ENCODE measurements at regions not wholly inside any gene's neighbourhood (a gene's known extent, or its start where the extent isn't known, plus 50 kb on each side); places are given as distances from the start of the nearest gene placed in this dataset.
A peak's percentile ranks its signal among the peaks of the same experiment; 100 is the strongest.

GRCh38 chr15:25512957-25513356 lies 74.1 kb upstream of the UBE3A start:
- no peaks in the 10 kb centered on the region for H3K36me3 ChIP-seq (replicated peaks in 1 of 2)
- H3K27ac ChIP-seq = no peak overlapping the region
- H3K4me1 ChIP-seq (replicated peaks in 1 of 2) = no peaks in the 10 kb centered on the region
- WGBS, 4 donors = 41 to 69% (median 58%) methylated on average over 3 of the region's 3 CpGs
- TF ChIP-seq CTCF (IDR thresholded peaks at IDR 0.05) (no peak), POLR2A (IDR thresholded peaks at IDR 0.05) (no peak)
- intact Hi-C loops (cut with DNase I) = no loop called here
- H3K4me3 ChIP-seq = no peak overlapping the region
- H3K27me3 ChIP-seq = no peaks in the 10 kb centered on the region
- DNase-seq = no peak
- H3K9me3 ChIP-seq (replicated peaks in 1 of 3) = no peaks in the 10 kb centered on the region

GRCh38 chr15:25510146-25510545 lies 71.3 kb upstream of the UBE3A start:
- no peak for DNase-seq
- intact Hi-C loops (cut with DNase I) = no loop called here
- no peak overlapping the region for H3K27ac ChIP-seq
- TF ChIP-seq POLR2A (IDR thresholded peaks at IDR 0.05) = no peak
- TF ChIP-seq CTCF (IDR thresholded peaks at IDR 0.05) = no peak
- H3K27me3 ChIP-seq = no peaks in the 10 kb centered on the region
- WGBS, 4 donors = 86 to 94% (median 90%) methylated on average over 4 of the region's 4 CpGs
- H3K4me1 ChIP-seq (replicated peaks in 1 of 2) = no peaks in the 10 kb centered on the region
- H3K36me3 ChIP-seq (replicated peaks in 1 of 2) = no peaks in the 10 kb centered on the region
- H3K4me3 ChIP-seq = no peak overlapping the region
- H3K9me3 ChIP-seq (replicated peaks in 1 of 3) = no peaks in the 10 kb centered on the region

- Histone ChIP-seq H3K4me1 (replicated peaks in 1 of 2) (no peaks in the 10 kb centered on the region), H3K27me3 (no peaks in the 10 kb centered on the region), H3K9me3 (replicated peaks in 1 of 3) (no peaks in the 10 kb centered on the region), H3K27ac (no peak overlapping the region), H3K36me3 (replicated peaks in 1 of 2) (no peaks in the 10 kb centered on the region), H3K4me3 (no peak overlapping the region)
- TF ChIP-seq CTCF (IDR thresholded peaks at IDR 0.05) = no peak
- no peak for TF ChIP-seq POLR2A (IDR thresholded peaks at IDR 0.05)
- DNase-seq = no peak
- intact Hi-C loops (cut with DNase I) = loop anchor here in 1 of 2 donors (5.0 to 10.0 kb wide), 2 partner anchors 203 to 1355 kb away; partner anchors contain the start of gene GABRA5
- WGBS, 4 donors = 63 to 69% (median 67%) methylated on average over 4 of the region's 4 CpGs
These were observed 70.9 kb upstream of the UBE3A start for GRCh38 chr15:25509703-25510102.

- no peak for TF ChIP-seq POLR2A (IDR thresholded peaks at IDR 0.05)
- TF ChIP-seq CTCF (IDR thresholded peaks at IDR 0.05) = peak; percentile 30 to 75 (median 66)
- Histone ChIP-seq H3K4me3 (no peak overlapping the region), H3K27ac (no peak overlapping the region), H3K4me1 (replicated peaks in 1 of 2) (no peaks in the 10 kb centered on the region), H3K36me3 (replicated peaks in 1 of 2) (no peaks in the 10 kb centered on the region), H3K27me3 (no peaks in the 10 kb centered on the region), H3K9me3 (replicated peaks in 1 of 3) (no peaks in the 10 kb centered on the region)
- DNase-seq = peak in 3 of 7 donors; percentile 8 to 25 (median 16)
- 39 to 50% (median 46%) methylated on average over 3 of the region's 3 CpGs for WGBS, 4 donors
- intact Hi-C loops (cut with DNase I) = loop anchor here in 1 of 2 donors (5.0 to 10.0 kb wide), 2 partner anchors 204 to 1356 kb away; partner anchors contain the start of gene GABRA5
These were observed 69.7 kb upstream of the UBE3A start for GRCh38 chr15:25508369-25509002.
